ENCODE measurements at regions not wholly inside any gene's neighbourhood (a gene's known extent, or its start where the extent isn't known, plus 50 kb on each side); places are given as distances from the start of the nearest gene placed in this dataset.

GRCh38 chr22:48864748-48865147, 962.9 kb downstream of the BRD1 start:
- no peak for DNase-seq (ENCODE audit: low read depth in 2 of 2)

- no peak for DNase-seq (ENCODE audit: low read depth in 2 of 2)
These were observed 963.6 kb downstream of the BRD1 start for GRCh38 chr22:48863965-48864528.

GRCh38 chr22:48860557-48860956, 967.1 kb downstream of the BRD1 start:
- DNase-seq (ENCODE audit: low read depth in 2 of 2) = no peak

- DNase-seq (ENCODE audit: low read depth in 2 of 2) = no peak
These were observed 968.8 kb downstream of the BRD1 start for GRCh38 chr22:48858856-48859255.

GRCh38 chr22:48858121-48858520, 969.6 kb downstream of the BRD1 start:
- DNase-seq (ENCODE audit: low read depth in 2 of 2) = no peak

GRCh38 chr22:48857202-48857805, 970.4 kb downstream of the BRD1 start:
- DNase-seq (ENCODE audit: low read depth in 2 of 2) = no peak

GRCh38 chr22:48856308-48856615, 971.4 kb downstream of the BRD1 start:
- no peak for DNase-seq (ENCODE audit: low read depth in 2 of 2)

GRCh38 chr22:48855593-48856307, 971.9 kb downstream of the BRD1 start:
- no peak for DNase-seq (ENCODE audit: low read depth in 2 of 2)

GRCh38 chr22:48855013-48855412, 972.7 kb downstream of the BRD1 start:
- DNase-seq (ENCODE audit: low read depth in 2 of 2) = no peak

- DNase-seq (ENCODE audit: low read depth in 2 of 2) = no peak
These were observed 973.9 kb downstream of the BRD1 start for GRCh38 chr22:48853627-48854240.

- no peak for DNase-seq (ENCODE audit: low read depth in 2 of 2)
These were observed 975.6 kb downstream of the BRD1 start for GRCh38 chr22:48851933-48852549.

- DNase-seq (ENCODE audit: low read depth in 2 of 2) = no peak
These were observed 976.9 kb downstream of the BRD1 start for GRCh38 chr22:48850658-48851287.

GRCh38 chr22:48849963-48850657, 977.6 kb downstream of the BRD1 start:
- no peak for DNase-seq (ENCODE audit: low read depth in 2 of 2)

GRCh38 chr22:48849219-48849912, 978.3 kb downstream of the BRD1 start:
- DNase-seq (ENCODE audit: low read depth in 2 of 2) = no peak

GRCh38 chr22:48846200-48846599, 981.5 kb downstream of the BRD1 start:
- no peak for DNase-seq (ENCODE audit: low read depth in 2 of 2)

- no peak for DNase-seq (ENCODE audit: low read depth in 2 of 2)
These were observed 982.2 kb downstream of the BRD1 start for GRCh38 chr22:48845356-48845936.

- no peak for DNase-seq (ENCODE audit: low read depth in 2 of 2)
These were observed 983.5 kb downstream of the BRD1 start for GRCh38 chr22:48844056-48844675.

GRCh38 chr22:48843640-48844039, 984.0 kb downstream of the BRD1 start:
- no peak for DNase-seq (ENCODE audit: low read depth in 2 of 2)

GRCh38 chr22:48842976-48843375, 984.7 kb downstream of the BRD1 start:
- DNase-seq (ENCODE audit: low read depth in 2 of 2) = no peak

- no peak for DNase-seq (ENCODE audit: low read depth in 2 of 2)
These were observed 985.1 kb downstream of the BRD1 start for GRCh38 chr22:48842583-48842945.
